ENCODE measurements at regions not wholly inside any gene's neighbourhood (a gene's known extent, or its start where the extent isn't known, plus 50 kb on each side); places are given as distances from the start of the nearest gene placed in this dataset.

DNA sequence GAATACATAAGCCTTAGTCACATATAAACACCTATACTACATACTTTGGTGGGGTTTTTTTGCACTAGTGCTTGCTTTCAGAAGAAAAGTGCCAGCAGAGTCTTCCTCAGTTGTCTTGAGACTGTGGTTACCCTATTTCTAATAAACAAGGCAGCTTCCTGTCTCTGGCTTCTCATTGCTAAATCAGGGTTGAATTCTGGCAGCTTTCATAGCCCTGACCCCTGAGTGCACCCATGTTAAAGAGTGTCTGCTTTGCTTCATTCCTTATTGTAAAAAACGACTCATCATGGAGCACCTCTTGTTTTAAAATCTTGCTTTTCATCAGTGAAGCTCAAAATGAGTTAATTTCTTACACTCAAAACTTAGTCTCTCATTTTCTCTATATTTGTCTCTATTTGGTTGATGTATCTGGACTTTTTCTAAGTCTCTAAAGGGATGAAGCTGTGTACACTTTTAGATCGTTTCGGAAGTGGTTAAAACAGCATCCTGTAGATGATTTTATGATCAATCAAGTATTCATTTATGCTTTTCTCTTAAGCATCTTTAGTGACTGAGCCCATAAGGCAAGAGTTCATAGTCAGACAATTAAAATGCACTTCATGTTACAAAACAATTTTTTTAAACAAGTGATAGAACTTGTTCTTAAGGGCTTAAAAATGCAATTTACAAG lies 72.1 kb downstream of the KLF12 start:
- Mint-ChIP-seq H3K27ac (no peak overlapping the region), H3K4me1 (ENCODE audit: low read depth) (peaks cover 6% of the 10 kb centered on the region), H3K27me3 (no peaks in the 10 kb centered on the region), H3K36me3 (ENCODE audit: insufficient read depth) (peaks cover 11% of the 10 kb centered on the region), H3K9me3 (ENCODE audit: low read depth) (peaks cover 3% of the 10 kb centered on the region), H3K4me3 (ENCODE audit: low read depth) (no peak overlapping the region)
- no peak for DNase-seq (ENCODE audit: low spot score, unreplicated experiment)
- TF ChIP-seq, protein P1, sequence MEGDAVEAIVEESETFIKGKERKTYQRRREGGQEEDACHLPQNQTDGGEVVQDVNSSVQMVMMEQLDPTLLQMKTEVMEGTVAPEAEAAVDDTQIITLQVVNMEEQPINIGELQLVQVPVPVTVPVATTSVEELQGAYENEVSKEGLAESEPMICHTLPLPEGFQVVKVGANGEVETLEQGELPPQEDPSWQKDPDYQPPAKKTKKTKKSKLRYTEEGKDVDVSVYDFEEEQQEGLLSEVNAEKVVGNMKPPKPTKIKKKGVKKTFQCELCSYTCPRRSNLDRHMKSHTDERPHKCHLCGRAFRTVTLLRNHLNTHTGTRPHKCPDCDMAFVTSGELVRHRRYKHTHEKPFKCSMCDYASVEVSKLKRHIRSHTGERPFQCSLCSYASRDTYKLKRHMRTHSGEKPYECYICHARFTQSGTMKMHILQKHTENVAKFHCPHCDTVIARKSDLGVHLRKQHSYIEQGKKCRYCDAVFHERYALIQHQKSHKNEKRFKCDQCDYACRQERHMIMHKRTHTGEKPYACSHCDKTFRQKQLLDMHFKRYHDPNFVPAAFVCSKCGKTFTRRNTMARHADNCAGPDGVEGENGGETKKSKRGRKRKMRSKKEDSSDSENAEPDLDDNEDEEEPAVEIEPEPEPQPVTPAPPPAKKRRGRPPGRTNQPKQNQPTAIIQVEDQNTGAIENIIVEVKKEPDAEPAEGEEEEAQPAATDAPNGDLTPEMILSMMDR (IDR thresholded peaks at IDR 0.05; ENCODE audit: unreplicated experiment): no peak

DNA sequence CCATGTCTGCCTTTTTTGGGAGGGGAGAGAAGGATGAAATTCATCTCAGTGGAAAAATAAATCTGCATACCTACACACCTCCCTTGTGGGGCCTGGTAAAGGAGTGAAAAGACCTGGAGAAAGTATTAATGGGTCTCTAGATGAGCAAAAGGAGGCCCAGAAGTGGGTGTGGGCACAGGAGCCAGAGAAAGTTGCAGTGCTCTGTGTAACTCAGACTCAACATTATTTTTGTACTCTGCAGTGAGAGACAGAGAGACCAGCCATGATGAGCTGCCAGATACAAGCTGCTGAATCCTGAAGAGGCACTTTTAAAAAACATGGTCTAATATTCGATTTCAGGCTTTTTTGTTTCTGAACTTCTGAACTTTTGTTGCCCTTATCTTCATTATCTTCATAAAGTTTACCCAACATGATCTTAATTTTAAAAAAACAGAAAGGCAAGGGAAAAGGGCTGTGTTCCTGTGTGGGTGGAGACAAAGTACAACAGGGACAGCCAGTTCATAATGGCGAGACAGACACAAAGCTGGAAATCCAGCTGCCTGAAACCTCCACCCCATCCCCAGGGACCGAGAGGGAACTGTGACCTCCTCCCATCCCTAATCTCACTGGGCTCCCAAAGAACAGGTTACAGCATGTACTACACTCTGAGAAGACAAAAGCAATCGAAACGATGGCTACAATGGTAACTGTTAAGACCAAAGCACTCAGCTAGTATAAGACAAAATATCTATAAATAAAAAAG lies 77.2 kb downstream of the KLF12 start:
- TF ChIP-seq, protein P1 (IDR thresholded peaks at IDR 0.05; ENCODE audit: unreplicated experiment): no peak
- Mint-ChIP-seq H3K4me3 (ENCODE audit: low read depth) (no peak overlapping the region), H3K36me3 (ENCODE audit: insufficient read depth) (peaks cover 13% of the 10 kb centered on the region), H3K27ac (peak overlapping the region; percentile 39), H3K4me1 (ENCODE audit: low read depth) (peaks cover 6% of the 10 kb centered on the region), H3K27me3 (no peaks in the 10 kb centered on the region), H3K9me3 (ENCODE audit: low read depth) (peaks cover 6% of the 10 kb centered on the region)
- DNase-seq (ENCODE audit: low spot score, unreplicated experiment): no peak

DNA sequence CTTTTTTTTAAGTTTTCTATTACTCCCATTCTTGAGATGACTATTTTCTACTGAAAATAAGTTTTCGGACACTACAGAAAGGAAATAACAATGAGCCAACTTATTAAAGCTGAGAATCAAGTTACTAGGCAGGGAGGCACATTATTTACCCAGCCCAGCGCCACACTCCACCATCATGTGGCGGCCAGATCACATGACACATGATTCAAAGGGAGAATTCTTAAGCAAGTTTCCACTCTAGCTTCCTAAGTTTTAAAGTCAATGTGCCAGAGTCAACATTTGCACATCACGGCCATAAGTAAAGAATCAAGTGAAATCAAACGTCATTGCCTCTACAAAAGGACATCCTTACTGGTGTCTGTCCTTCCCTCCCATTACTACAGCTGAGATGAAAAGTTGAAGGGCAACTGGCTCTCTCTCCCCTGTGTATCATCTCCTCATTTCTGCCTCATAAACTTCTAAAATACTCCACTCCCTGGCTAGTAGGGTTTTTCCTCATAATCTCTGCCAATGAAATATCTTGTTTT lies 81.7 kb downstream of the KLF12 start:
- H3K4me1 Mint-ChIP-seq (ENCODE audit: low read depth): peaks cover 12% of the 10 kb centered on the region
- no peaks in the 10 kb centered on the region for H3K27me3 Mint-ChIP-seq
- no peak overlapping the region for H3K4me3 Mint-ChIP-seq (ENCODE audit: low read depth)
- TF ChIP-seq, protein P1 (IDR thresholded peaks at IDR 0.05; ENCODE audit: unreplicated experiment): no peak
- H3K27ac Mint-ChIP-seq: no peak overlapping the region
- H3K36me3 Mint-ChIP-seq (ENCODE audit: insufficient read depth): peaks cover 2% of the 10 kb centered on the region
- H3K9me3 Mint-ChIP-seq (ENCODE audit: low read depth): peaks cover 3% of the 10 kb centered on the region
- no peak for DNase-seq (ENCODE audit: low spot score, unreplicated experiment)

DNA sequence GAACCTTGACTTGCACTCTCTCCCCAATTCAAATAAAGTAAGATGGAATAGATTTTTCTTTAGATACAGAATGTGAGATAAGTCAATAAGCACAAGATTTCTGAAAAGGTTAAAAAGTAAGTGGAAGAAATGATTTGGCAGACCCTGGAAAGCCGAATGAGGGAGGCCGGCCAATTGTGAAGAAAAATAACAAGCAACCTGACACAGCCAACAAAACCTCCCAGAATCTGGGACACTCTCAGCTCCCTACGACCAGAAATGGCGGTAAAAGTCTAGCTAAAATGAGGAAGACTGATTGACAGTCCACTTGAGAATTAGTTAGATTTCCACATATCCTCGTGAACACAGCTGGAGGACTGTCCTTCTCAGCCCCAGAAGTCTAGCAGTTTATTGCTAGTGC lies 85.4 kb downstream of the KLF12 start:
- Mint-ChIP-seq H3K4me1 (ENCODE audit: low read depth) (peaks cover 8% of the 10 kb centered on the region), H3K27me3 (no peaks in the 10 kb centered on the region)

More for the DNA sequence above, 85.4 kb downstream of the KLF12 start:
- Mint-ChIP-seq H3K27ac (no peak overlapping the region), H3K9me3 (ENCODE audit: low read depth) (peaks cover 3% of the 10 kb centered on the region), H3K36me3 (ENCODE audit: insufficient read depth) (peaks cover 3% of the 10 kb centered on the region), H3K4me3 (ENCODE audit: low read depth) (no peak overlapping the region)
- DNase-seq (ENCODE audit: low spot score, unreplicated experiment): no peak
- TF ChIP-seq, protein P1 (IDR thresholded peaks at IDR 0.05; ENCODE audit: unreplicated experiment): no peak

Data from progenitor cell of endocrine pancreas (in vitro differentiated cells).